ENCODE measurements at regions not wholly inside any gene's neighbourhood (a gene's known extent, or its start where the extent isn't known, plus 50 kb on each side); places are given as distances from the start of the nearest gene placed in this dataset.

DNA sequence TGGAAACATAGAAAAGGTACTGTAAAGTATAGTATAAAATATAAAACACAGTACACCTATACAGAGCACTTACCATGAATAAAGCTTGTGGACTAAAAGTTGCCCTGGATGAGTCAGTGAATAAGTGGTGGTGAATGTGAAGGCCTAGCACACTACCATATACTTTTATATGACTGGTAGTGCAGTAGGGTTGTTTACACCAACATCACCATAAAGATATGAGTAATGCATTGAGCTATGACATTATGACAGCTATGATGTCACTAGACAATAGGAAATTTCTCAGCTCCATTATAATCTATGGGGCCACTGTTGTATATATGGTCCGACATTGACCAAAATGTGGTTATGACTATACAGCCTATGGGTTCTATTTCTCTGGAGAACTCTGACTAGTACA, 291.8 kb upstream of the ACTBL2 start:
- H3K27me3 ChIP-seq, result no peaks in the 10 kb centered on the region
- intact Hi-C loops (cut with DNase I; ENCODE audit: low total_unique reads), result no loop called here
- TF ChIP-seq POLR2A (IDR thresholded peaks at IDR 0.05) (no peak), POLR2AphosphoS5 (IDR thresholded peaks at IDR 0.05) (no peak)
- TF ChIP-seq, protein P1, sequence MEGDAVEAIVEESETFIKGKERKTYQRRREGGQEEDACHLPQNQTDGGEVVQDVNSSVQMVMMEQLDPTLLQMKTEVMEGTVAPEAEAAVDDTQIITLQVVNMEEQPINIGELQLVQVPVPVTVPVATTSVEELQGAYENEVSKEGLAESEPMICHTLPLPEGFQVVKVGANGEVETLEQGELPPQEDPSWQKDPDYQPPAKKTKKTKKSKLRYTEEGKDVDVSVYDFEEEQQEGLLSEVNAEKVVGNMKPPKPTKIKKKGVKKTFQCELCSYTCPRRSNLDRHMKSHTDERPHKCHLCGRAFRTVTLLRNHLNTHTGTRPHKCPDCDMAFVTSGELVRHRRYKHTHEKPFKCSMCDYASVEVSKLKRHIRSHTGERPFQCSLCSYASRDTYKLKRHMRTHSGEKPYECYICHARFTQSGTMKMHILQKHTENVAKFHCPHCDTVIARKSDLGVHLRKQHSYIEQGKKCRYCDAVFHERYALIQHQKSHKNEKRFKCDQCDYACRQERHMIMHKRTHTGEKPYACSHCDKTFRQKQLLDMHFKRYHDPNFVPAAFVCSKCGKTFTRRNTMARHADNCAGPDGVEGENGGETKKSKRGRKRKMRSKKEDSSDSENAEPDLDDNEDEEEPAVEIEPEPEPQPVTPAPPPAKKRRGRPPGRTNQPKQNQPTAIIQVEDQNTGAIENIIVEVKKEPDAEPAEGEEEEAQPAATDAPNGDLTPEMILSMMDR (IDR thresholded peaks at IDR 0.05), result no peak

DNA sequence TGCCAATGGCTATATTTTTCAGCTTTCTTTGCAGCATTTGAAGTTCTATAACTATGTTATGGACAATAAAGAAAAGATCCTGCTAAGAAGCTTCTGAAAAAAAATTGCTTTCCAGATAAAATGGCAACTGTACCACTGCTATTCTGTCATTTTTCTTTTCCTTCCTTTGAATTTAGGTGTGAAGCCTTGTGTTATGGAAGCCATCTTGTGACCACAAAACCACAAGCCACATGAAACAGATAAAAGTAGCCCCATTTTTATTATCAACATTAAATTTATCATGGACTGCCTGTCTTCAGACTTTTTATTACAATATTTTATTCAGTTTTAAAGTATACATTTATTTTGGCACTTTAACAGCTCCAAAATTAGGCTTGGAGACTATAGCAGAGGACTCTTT, 289.9 kb upstream of the ACTBL2 start:
- Histone ChIP-seq H3K4me1 (no peaks in the 10 kb centered on the region), H3K36me3 (no peaks in the 10 kb centered on the region), H3K4me3 (no peak overlapping the region), H3K27ac (no peak overlapping the region), H3K9me3 (no peaks in the 10 kb centered on the region), H3K27me3 (no peaks in the 10 kb centered on the region)
- TF ChIP-seq POLR2AphosphoS5 (IDR thresholded peaks at IDR 0.05) (no peak), POLR2A (IDR thresholded peaks at IDR 0.05) (no peak)
- TF ChIP-seq, protein P1 (IDR thresholded peaks at IDR 0.05), result no peak
- intact Hi-C loops (cut with DNase I; ENCODE audit: low total_unique reads), result no loop called here
- no peak for DNase-seq (ENCODE audit: low spot score in 2 of 2)

More for the DNA sequence above, 291.8 kb upstream of the ACTBL2 start:
- no peak for DNase-seq (ENCODE audit: low spot score in 2 of 2)
- no peaks in the 10 kb centered on the region for H3K4me1 ChIP-seq
- H3K27ac ChIP-seq, result no peak overlapping the region
- no peaks in the 10 kb centered on the region for H3K9me3 ChIP-seq
- H3K36me3 ChIP-seq, result no peaks in the 10 kb centered on the region
- H3K4me3 ChIP-seq, result no peak overlapping the region

DNA sequence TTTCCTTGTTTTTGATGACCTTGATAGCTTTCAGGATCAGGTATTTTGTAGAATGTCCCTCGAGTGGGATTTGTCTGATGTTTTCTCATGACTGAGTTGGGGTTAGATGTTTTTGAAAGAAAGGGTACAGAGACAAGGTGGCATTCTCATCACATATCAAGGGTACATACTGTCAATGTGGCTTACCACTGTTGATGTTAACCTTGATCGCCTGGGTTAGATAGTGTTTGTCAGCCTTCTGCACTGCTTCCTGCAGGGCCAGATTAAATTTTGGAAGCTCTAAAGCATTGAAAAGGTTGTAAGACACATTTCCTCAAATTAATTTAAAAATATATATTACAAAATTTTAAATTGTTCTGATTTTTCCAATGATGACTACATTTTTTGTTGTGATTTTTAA, 287.4 kb upstream of the ACTBL2 start:
- Histone ChIP-seq H3K4me1 (no peaks in the 10 kb centered on the region), H3K36me3 (no peaks in the 10 kb centered on the region), H3K4me3 (no peak overlapping the region), H3K9me3 (no peaks in the 10 kb centered on the region), H3K27me3 (no peaks in the 10 kb centered on the region), H3K27ac (no peak overlapping the region)
- DNase-seq (ENCODE audit: low spot score in 2 of 2), result no peak
- intact Hi-C loops (cut with DNase I; ENCODE audit: low total_unique reads), result no loop called here
- no peak for TF ChIP-seq POLR2A (IDR thresholded peaks at IDR 0.05)
- TF ChIP-seq, protein P1 (IDR thresholded peaks at IDR 0.05), result no peak
- TF ChIP-seq POLR2AphosphoS5 (IDR thresholded peaks at IDR 0.05), result no peak

DNA sequence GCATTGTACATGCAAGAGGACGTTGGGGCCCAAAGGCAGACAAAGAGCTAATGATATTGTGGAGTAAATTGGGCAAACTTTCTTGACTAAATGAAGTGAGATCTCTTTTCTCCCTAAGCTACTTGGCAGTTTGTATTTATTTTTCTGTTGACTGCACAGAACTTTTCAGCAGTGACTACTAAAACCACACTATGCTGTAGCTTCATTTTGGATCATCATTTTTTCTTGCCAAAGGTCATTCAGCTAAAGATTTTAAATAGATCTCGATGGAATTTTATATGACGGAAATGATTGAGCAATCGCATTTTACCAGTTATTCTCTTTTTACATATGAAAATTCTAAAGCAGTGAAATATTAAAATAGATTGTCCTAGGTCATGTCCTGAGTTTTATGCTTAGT, 286.1 kb upstream of the ACTBL2 start:
- H3K4me1 ChIP-seq, result no peaks in the 10 kb centered on the region
- no peaks in the 10 kb centered on the region for H3K36me3 ChIP-seq
- no peaks in the 10 kb centered on the region for H3K9me3 ChIP-seq
- intact Hi-C loops (cut with DNase I; ENCODE audit: low total_unique reads), result no loop called here
- TF ChIP-seq POLR2AphosphoS5 (IDR thresholded peaks at IDR 0.05) (no peak), POLR2A (IDR thresholded peaks at IDR 0.05) (no peak)
- TF ChIP-seq, protein P1 (IDR thresholded peaks at IDR 0.05), result no peak
- no peaks in the 10 kb centered on the region for H3K27me3 ChIP-seq
- H3K27ac ChIP-seq, result no peak overlapping the region
- DNase-seq (ENCODE audit: low spot score in 2 of 2), result no peak
- H3K4me3 ChIP-seq, result no peak overlapping the region

DNA sequence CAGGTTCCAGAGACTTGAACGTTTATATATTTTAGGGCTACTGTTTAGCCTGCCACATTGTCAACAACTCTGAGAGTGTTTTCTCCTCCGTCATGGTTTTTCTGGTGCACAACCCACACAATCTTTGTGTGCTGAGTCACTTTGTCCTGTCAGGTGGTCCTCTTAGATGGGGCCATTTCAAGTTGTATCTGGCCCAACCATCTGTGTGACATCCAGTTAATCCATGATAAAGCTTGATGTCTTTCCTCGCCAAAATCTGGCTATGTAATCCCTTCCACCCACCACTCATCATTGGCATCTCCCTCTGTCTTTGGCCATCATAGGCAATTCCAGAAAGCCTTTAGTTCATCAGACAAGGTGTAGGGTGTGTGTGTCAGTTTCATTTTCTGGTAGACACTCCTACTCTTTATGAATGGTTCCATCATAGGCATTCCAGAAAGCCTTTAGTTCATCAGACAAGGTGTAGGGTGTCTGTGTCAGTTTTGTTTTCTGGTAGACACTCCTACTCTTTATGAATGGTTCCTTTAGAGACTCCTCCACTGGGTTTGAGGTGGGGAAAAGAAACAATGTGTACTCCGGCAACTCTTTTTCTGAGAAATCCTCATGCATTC, 282.0 kb upstream of the ACTBL2 start:
- no peak overlapping the region for H3K4me3 ChIP-seq
- TF ChIP-seq, protein P1 (IDR thresholded peaks at IDR 0.05), result no peak
- no peak for TF ChIP-seq POLR2AphosphoS5 (IDR thresholded peaks at IDR 0.05)
- no peak for TF ChIP-seq POLR2A (IDR thresholded peaks at IDR 0.05)
- H3K9me3 ChIP-seq, result no peaks in the 10 kb centered on the region
- no peak for DNase-seq (ENCODE audit: low spot score in 2 of 2)
- H3K4me1 ChIP-seq, result no peaks in the 10 kb centered on the region
- H3K27me3 ChIP-seq, result no peaks in the 10 kb centered on the region
- no peak overlapping the region for H3K27ac ChIP-seq
- intact Hi-C loops (cut with DNase I; ENCODE audit: low total_unique reads), result no loop called here
- H3K36me3 ChIP-seq, result no peaks in the 10 kb centered on the region

Data from breast epithelium (tissue), 4 donors.